ENCODE measurements at regions not wholly inside any gene's neighbourhood (a gene's known extent, or its start where the extent isn't known, plus 50 kb on each side); places are given as distances from the start of the nearest gene placed in this dataset.
"Not testable (repeated sequence)": the region's sequence is repeated elsewhere in the genome, so short reads cannot be mapped to it uniquely, and the experiment has no call there.

GRCh38 chr15:21989117-21989516 is 91.2 kb upstream of the OR4M2 start:
- TF ChIP-seq CTCF, POLR2A (IDR thresholded peaks at IDR 0.05): not testable (repeated sequence)

Data from lower leg skin (tissue), 3 donors.